Hindlimb muscle (tissue), 1 donor: ENCODE measurements at regions not wholly inside any gene's neighbourhood (a gene's known extent, or its start where the extent isn't known, plus 50 kb on each side); places are given as distances from the start of the nearest gene placed in this dataset.

Experiments used
- DNase-seq: peaks from one replicate; pipeline ENCODE4 v3.0.0-alpha.2; 2013

- no peak for DNase-seq
Observed at GRCh38 chr2:129763190-129763846, 216.1 kb upstream of the RAB6C start.

- no peak for DNase-seq
Observed at GRCh38 chr2:129763966-129764365, 215.5 kb upstream of the RAB6C start.

GRCh38 chr2:129764376-129765325 lies 214.8 kb upstream of the RAB6C start:
- DNase-seq: no peak

GRCh38 chr2:129765326-129765677 lies 214.2 kb upstream of the RAB6C start:
- no peak for DNase-seq

GRCh38 chr2:129765678-129766351 lies 213.7 kb upstream of the RAB6C start:
- DNase-seq: no peak

DNA sequence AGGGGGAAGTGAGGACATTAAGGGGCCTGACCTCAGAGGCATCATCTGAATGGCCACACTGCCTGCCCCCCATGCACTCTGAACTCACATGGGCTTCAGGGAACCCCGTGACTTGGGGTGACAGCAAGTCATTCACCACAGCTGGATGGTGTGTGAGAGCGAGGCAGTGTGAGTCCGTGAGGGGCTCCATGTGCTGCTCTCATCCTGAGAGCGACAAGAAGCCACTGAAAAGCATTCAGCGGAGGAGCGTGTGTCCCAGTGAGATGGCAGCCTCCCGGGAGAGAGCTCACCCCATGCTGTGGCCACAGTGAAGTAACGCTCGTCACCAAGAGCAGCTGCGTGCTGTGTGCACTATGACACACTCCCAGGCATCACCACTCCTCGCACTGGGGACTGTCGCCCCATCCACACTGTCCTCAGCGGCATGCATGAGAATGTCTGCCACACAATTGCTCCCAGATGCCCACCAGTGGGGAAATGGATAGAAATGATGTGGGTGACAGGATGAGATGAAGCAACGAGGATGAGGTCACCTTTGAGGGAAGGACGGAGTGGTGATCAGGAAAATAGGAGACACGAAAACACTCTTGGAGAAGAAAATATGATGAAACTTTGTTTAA lies 213.0 kb upstream of the RAB6C start:
- no peak for DNase-seq

GRCh38 chr2:129767346-129768035 lies 212.0 kb upstream of the RAB6C start:
- no peak for DNase-seq

DNA sequence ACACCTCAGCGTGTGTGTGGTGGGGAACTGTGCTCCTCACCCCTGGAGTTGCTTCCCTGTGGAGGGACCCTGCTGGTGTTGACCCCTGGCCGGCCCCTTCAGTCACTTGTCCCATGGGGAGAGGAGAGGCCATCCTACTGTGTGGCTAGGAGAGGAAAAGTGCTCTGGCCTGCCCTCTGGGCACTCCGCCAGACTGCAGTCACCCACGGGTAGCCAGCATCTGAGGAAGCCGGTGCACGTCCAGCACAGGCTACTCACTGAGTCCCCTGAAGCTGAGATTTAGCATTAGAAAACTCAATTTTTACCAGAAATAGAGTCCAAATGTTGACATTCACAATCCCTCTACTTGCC lies 211.5 kb upstream of the RAB6C start:
- DNase-seq: no peak

DNA sequence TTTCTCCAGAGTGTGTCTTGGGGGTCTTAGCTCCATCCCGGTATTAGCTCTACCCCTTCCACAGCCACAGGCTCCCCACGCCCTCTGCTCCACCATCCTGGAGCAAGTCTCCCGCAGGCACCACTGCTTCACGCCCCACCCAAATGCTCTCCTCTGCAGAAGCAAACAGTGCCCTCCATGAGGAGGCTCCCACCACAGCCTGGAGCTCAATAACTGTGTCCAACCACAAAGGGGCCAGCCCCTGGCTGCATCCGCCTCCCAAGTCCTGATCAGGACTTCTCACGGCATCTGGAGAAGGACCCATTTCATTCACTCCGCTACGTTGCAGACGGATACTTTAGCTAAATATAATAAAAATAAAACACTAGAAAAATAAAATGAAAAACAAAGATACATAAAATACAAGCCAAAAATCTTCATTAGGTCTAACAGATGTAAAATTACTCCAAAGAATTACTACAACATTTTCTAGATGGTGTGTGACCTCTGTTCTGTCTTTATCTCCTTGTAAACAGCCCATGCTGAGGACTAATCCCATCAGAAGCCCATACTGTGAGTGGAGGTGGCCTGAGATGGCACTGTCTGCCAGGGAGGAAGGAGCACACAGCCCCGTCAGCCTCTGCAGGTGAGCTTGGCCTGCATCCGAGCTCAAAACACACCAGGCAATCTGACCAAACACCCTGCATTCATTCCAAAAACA lies 210.8 kb upstream of the RAB6C start:
- DNase-seq: no peak

GRCh38 chr2:129769185-129769991 lies 210.1 kb upstream of the RAB6C start:
- no peak for DNase-seq

GRCh38 chr2:129771418-129772189 lies 207.9 kb upstream of the RAB6C start:
- no peak for DNase-seq

GRCh38 chr2:129772190-129772579 lies 207.3 kb upstream of the RAB6C start:
- DNase-seq: no peak

DNA sequence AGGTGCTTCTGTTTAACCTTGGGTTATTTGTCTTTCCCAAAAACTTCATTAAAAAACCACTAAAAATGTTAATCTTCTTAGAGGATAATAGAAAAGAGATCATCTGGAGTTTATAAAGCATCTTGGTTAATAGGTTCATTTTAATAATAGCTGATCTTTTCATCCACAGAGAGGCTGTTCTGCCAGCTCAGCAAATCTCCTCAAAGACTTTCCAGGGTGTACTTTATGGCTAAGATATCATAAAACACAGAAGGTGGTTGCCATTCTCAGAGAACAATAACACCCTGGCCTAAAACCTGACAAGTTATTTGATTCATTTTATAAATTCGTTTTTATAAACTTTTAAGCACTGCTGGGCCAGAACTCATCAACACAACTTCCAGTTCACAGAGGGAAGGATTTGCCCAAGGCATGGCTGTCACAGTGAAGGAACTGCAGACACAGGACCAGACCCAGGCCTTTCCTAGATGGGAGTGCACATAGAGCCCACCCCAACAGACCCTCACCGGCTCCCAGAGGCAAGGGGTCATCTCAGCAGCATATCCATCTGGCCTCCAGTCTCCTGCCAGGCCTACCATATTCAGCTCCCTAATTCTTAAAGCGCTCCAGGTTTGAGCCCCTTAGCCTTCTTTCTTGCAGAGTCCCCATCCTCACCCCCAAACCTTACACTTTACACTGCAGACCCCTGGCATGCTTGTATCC lies 203.4 kb upstream of the RAB6C start:
- DNase-seq: no peak

DNA sequence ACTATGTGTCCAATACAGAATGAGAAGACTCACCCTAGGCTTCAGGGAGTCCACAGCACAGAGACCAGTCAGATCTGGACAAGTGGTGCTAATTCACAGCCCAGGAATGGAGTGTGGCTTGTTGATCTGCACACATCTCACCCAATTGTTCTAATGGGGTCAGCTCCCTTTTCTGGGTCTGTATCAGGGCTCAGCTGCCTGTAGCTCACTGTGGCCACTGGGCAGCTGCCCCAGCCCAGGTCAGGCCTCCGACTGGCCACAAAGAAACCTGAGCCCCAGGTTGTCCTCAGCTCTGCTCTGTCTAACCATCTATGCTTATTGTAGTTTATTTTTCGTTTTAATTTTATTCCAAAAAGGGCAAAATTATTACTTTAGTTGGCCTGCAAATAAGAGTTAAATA lies 202.3 kb upstream of the RAB6C start:
- no peak for DNase-seq

GRCh38 chr2:129777762-129778583 lies 201.5 kb upstream of the RAB6C start:
- DNase-seq: no peak

GRCh38 chr2:129778584-129778877 lies 200.9 kb upstream of the RAB6C start:
- DNase-seq: no peak

DNA sequence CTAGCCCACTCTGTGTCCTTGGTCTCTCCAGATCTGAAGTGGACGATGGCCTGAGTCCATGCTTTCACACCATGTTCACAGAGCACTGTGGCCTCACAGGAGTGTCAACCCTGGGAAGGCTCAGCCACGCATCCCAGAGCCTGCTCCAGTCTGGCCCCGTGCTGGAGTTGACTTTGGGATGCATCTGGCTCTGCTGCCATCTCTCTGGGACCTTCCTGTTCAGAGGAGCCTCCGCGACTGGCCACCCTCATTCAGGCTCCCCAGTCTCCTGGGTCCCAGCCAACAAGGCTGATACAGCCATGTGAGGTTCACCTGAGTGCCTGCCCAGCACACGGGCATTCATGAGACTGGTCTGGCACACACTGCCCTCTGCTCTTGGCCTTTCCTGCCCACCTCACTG lies 199.7 kb upstream of the RAB6C start:
- DNase-seq: no peak

DNA sequence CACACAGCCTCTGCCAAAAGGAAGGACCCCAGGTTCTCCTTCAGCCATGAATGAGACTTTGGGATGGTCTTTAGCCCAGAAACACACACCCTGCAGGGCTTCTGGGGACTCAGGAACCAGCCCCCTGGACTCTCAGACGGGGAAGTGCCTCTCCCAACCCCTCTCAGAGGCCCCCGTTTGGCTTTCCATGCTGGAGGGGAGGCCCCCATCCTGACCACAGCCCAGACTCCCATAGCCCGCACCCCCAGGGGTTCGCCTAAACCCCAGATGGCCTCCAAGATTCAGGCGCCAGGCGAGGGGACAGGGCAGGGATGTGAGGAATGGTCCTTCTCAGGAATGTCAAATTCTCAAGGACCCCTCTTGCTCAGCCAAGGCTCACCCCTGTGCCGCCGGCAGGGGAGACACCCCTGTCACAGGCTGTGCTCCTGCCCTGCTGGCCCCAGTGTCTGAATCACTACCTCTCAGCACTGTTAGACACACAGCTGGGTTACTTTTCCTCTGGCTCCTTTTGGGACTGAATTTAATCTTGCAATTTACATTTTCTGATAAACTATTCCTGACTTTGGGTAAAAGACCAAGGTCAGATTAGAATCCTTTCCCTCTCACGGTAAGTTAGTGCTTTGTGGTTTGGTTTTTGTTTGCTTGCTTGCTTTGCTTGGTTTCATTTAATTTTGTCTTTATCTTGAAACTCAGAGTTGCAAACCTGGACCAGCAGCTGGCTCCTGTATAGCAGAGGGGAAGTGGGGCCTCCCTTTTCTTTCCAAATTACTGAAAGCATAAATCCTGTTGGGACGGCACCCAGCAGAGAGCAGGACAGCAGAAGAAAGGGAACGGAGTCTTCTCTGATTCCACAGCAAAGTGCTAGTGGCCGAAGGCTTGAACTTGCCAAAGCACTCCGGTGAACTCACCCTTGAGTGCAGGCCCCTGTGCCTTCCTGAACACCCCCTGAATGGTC lies 198.9 kb upstream of the RAB6C start:
- DNase-seq: no peak
